Effector CD8-positive, alpha-beta T cell (primary cell): ENCODE measurements at regions not wholly inside any gene's neighbourhood (a gene's known extent, or its start where the extent isn't known, plus 50 kb on each side); places are given as distances from the start of the nearest gene placed in this dataset.

Experiments used
- DNase-seq: peaks from one replicate; lab custom pipeline; 2025; lab: John Stamatoyannopoulos, UW

DNA sequence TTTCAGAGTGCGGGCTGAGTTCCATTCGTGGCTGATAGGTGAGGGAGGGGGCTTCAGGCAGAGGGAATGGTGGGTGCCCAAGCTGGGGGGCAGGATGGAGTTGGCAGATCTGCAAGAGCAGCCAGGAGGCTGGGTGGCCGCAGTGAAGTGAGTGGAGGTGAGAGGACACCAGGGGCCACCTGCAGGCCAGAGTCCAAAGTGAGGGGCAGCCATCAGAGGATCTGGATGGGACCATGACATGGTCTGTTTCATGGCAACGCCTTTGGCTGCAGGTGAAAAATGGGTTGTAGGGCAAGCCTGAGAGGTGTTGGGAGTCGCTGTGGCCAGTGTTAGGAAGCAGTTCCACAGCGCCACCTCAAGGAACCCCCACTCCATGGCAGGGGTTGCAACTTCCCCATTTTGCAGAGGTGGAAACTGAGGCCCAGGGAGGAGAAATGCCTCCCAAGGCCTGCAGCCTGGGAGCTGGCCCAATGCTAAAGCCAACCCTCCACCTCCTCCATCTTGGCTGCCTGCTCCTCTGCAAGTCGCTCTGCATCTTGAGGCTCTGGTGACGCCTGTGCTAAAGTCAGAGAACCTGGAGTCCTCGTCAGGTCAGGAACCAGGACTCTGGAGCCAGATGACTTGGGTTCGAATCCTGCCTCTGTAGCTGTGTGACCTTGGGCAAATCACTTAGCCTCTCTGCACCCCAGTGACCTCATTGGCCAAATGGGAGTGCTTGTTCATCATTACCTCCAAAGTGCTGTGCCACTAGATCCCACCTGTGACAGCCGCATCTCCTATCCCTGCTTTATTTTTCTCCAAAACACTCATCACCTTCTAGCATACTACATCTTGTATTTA, 153.8 kb downstream of the CEBPB start:
- DNase-seq = no peak

GRCh38 chr20:50345712-50346373, 155.2 kb downstream of the CEBPB start:
- DNase-seq = no peak

DNA sequence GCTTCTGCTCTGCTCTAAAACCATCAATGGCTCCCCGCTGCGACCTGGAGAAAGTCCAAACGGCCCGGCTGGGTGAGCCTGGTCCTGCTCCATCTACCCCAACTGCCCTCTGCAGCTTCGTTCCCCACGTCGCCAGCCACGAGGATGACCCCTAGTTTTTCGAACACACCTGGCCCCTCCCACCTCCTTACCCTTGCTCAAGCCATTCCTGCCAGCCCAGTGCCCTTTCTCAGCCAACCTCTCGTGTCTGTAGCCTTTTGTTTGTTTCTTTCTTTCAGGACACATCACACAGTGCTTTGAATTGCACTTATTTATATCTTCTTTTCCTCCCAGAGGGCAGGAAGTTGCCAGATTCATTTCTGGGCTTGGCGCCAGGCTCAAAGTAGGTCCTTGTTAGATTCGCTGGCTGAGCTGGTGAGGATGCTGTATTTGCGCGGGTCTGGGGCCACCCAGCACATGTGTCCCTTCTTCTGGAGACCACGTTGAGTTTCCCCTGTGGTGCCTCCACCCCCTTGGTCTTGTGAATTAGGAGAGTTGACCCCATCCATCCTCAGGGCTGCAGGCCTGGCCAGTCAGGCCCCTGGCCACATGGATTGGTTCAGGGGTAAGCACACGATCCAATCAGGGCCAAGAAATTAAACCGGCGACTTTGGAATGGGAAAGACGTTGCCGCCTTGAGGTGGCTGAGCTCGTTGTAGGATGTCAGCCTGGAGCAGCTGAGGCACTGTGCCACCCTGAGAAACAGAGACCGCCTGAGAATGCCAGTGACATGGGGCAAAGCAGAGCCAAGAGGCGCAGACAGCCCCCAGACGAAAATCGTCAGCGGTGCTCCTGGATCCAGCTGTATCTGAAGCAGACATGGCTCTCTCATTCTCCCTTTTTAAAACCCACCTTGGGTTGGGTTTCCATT, 156.0 kb downstream of the CEBPB start:
- DNase-seq = no peak

DNA sequence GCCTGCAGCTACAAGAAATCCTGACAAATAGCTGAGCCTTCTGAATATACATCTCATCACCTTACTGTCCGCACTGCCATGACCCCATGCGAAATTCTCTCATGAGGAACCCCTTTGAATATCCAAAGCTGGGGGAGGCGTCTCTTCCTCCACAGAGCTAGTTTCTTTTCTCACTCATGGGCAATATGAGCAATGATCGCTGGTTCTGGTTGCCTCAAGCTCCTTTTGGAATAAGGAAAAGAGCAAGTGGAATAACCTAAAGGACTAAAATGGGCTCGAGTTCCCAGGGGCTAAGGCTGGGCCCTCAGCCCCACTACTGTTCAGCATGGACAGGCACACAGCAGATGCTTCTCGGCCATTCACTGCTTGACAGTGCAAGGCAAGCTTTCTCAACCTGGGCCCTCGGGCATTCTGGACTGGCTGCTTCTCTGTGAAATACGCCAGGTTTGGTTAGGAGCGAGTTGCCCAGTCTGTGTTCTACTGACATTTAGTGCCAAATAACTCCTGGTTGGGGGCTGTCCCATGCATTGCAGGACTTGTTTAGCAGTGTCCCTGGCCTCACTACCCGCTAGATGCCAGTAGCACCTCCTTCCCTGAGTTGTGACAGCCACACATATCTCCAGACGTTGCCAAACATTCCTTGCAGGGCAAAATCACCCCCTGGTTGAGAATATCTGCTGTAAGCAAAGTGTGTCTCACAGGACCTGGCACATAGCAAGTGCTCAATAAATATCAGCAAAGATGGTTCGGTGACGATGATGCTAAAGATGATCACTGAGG, 156.8 kb downstream of the CEBPB start:
- no peak for DNase-seq

DNA sequence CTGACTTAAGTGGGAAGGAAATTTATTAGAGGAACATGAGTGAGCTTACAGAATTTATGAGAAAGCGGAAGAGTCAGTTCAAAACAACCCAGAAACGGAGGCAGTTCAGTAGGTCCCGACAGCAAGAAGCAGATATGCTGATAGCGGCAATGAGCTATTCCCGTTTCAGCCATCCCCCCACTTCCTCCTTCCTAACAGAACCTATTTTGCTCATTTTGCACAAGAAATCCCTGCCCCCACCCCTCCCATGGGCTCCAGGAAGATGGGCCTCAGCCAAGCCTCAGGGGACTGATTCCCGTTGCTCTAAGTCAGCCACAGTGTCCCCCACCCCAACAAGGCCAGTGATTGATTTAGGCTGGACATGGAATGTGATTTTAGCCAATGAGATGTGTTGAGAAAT, 157.5 kb downstream of the CEBPB start:
- no peak for DNase-seq

GRCh38 chr20:50350510-50351249, 159.5 kb upstream of the PTPN1 start:
- no peak for DNase-seq

GRCh38 chr20:50351541-50351940, 158.6 kb upstream of the PTPN1 start:
- DNase-seq = no peak

DNA sequence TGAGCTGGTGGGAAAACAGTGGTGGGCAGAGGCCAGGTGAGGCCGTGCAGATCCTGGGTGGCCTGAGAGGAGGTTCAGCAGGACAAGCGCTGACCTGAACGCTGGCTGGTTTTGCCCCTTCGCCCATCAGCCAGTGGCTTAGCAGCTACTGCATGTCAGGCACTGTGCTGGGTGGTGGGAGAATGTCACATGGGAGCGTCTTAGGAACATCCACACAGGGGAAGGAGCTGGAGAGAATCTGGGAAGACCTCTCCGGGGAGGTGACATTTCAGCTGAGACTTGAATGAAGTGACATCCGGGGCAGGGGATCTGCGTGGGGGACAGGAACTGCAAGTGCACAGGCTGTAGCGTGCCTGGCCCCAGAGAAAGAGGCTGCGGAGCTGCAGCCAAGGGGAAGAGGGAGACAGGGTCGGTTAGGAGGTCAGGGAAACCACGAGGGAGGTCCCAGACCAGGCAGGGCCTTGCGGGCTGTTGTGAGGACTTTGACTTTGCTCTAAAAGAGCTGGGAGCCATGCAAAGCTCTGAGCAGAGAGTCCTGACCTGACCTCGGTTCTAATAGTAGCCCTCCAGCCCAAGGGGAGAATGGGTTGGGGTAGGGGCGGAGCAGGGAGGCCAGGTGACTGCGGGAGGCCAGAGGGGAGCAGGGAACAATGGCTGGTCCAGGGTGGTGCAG, 156.8 kb upstream of the PTPN1 start:
- no peak for DNase-seq

DNA sequence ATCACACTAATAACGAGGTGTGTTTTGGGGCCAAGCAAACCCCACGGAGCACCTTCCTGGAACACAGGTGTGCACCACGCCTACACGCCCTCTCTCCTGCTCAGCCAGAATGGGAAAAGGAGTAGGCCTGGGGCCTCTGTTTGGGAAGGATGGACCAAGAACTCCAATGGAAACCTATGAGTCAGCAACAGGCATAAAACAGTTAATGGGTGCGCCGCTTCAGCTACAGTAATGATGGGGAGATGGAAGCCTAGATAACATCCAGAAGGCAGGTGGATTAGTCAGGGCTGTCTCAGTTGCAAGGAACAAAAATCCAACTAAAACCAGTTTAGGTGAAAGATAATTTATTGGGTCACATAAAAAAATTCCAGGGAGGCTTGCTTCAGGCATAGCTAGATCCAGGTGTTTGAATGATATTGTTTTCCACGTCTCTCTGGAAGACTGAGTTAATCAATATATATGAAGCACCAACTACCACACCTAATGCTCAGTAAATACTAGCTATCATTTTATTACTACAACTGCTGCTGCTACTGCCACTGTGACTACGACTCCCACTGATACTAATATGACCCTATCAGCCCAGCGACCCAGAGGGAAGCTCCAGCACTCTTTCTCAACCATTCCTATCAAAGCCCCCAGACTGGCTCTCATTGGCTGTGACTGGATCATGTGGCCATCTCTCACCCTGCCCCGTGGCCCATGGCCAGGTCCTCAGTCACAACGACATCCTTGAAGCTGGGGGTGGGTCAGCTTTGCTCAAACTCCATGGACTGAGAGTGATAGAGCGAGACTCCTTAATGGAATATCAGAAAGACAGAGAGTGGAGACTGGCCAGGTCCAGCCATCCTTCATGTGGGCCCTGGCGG, 155.2 kb upstream of the PTPN1 start:
- no peak for DNase-seq

- no peak for DNase-seq
Measured at GRCh38 chr20:50355590-50356524, 154.3 kb upstream of the PTPN1 start.

- no peak for DNase-seq
Measured at GRCh38 chr20:50356525-50356885, 153.7 kb upstream of the PTPN1 start.

GRCh38 chr20:50356962-50357782, 153.0 kb upstream of the PTPN1 start:
- no peak for DNase-seq

DNA sequence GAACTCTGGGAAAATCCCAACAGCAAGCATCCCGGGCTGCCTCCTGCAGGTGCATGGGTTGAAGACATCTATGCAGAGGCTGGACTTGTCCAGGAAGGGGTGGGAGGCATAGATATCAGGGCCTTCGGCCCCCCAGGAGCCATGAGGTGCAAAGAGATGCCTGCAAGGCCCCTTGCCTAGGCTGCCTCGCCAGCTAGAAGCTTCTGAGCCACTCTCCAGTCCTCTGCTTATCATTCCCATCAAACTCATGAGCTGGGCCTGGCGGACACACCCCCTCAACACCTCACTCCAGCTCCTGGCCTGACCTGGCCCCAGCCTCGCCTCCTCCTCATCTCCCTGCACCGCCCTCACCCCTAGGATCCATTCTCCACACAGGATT, 152.4 kb upstream of the PTPN1 start:
- no peak for DNase-seq

DNA sequence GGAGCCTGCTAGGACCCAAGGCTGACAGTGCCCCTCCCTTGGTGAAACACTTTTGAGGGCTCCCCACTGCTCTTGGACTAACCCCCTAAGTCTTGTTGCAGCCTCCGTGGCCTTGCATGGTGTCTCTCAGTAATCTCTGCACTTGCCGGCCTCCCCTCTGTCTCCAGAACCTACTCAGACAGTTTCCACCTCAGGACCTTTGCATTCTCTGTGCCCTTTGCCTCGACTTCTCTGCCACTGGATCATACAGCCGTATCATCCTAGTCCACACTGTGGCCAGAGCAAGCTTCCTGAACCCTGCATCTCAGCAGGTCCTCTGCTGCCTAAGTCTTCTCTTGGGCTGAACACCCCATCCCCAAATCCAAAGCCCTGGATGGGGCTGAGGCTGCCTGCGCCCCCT, 152.0 kb upstream of the PTPN1 start:
- no peak for DNase-seq

- DNase-seq = no peak
Measured at GRCh38 chr20:50358971-50359370, 151.2 kb upstream of the PTPN1 start.

DNA sequence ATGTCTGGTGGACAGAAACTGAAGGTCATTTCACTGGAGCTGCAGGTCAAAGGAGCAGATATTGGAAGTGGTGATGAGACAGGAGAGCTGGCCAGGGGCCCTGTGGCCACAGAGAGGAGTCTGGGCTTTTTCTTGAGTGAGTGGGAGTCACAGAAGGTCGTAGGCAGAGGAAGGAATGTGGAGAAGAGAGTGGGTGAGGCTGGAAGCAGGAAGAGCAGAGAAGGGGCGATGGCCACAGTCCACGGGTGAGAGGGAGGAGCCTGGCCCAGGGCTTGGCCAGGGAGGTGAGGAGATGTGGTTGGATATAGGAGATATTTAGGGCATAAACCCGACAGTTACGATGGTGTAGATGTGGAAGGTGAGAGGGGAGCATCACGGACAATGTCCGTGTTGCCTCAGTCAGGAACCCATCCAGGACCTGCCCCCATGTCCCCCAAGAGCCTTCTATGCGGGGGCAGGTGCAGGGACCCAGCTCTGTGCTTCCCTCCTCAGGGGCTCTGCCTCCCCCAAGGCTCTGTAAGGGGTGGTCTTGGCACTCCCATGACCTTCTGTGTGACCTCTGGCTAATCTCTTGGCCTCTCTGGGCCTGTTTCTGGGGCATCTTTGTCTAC, 150.5 kb upstream of the PTPN1 start:
- DNase-seq = no peak

DNA sequence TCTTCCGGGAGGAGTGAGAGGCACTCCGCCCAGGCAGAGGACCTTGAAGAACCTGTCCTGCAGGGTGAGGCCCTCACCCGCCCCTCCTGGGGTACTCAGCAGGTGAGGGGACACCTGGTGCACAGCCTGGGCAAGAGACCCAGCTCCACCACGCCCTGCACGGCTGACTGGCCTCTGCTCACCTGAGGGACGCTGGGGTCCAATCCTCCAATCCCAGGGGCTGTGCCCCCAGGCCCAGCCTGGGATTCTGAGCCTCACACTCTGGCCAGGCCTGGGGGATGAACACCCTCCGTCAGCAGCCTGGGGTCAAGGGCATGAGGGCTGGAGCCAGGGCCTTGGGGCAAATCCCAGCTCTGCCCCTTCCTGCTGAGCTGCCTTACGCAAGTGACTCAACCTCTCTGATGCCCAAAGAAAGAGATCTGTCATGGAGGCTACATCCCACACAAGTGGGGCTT, 149.9 kb upstream of the PTPN1 start:
- no peak for DNase-seq
